ENCODE measurements at regions not wholly inside any gene's neighbourhood (a gene's known extent, or its start where the extent isn't known, plus 50 kb on each side); places are given as distances from the start of the nearest gene placed in this dataset.

GRCh38 chr22:47231759-47232158 is 469.3 kb downstream of the TBC1D22A start:
- Histone ChIP-seq H3K27ac (ENCODE audit: low read depth) (no peak overlapping the region), H3K4me3 (no peak overlapping the region), H3F3A (replicated peaks; ENCODE audit: low read depth) (no peaks in the 10 kb centered on the region), H3K4me1 (ENCODE audit: insufficient read depth) (no peaks in the 10 kb centered on the region), H3K36me3 (ENCODE audit: insufficient read depth) (no peaks in the 10 kb centered on the region; the same call in 1 of the 2 replicates), H3K9me2 (ENCODE audit: insufficient read depth) (no peaks in the 10 kb centered on the region), H3K79me2 (replicated peaks; ENCODE audit: insufficient read depth) (no peaks in the 10 kb centered on the region), H2AFZ (no peak overlapping the region), H3K4me2 (no peak overlapping the region), H4K20me1 (replicated peaks; ENCODE audit: insufficient read depth) (no peaks in the 10 kb centered on the region), H3K27me3 (ENCODE audit: insufficient read depth) (no peaks in the 10 kb centered on the region)
- no peak overlapping the region for H3K4me3 Mint-ChIP-seq
- no peak for ATAC-seq
- DNase-seq (ENCODE audit: low spot score) = no peak
- no peak overlapping the region for H3K27ac Mint-ChIP-seq
- H3K9me3 Mint-ChIP-seq = peaks cover 27% of the 10 kb centered on the region
- peaks cover 23% of the 10 kb centered on the region for H3K36me3 Mint-ChIP-seq (ENCODE audit: low read depth)
- no peak for TF ChIP-seq REST (IDR thresholded peaks at IDR 0.05; ENCODE audit: unreplicated experiment)
- TF ChIP-seq CTCF (conservative IDR thresholded peaks at IDR 0.05; ENCODE audit: low read depth in 2 of 2) = no peak
- TF ChIP-seq ZNF331 (CRISPR knock-in tag; IDR thresholded peaks at IDR 0.05; ENCODE audit: low read depth) = no peak
- TF ChIP-seq NANOG (IDR thresholded peaks at IDR 0.05; ENCODE audit: borderline replicate concordance) = no peak
- no peak for TF ChIP-seq ETS1 (IDR thresholded peaks at IDR 0.05)
- no peak for TF ChIP-seq EZH2 (IDR thresholded peaks at IDR 0.05; ENCODE audit: low read depth, unreplicated experiment)
- TF ChIP-seq ZNF462 (CRISPR knock-in tag; IDR thresholded peaks at IDR 0.05) = no peak
- TF ChIP-seq EZH2phosphoT487 (IDR thresholded peaks at IDR 0.05; ENCODE audit: unreplicated experiment) = no peak
- TF ChIP-seq JUNB (IDR thresholded peaks at IDR 0.05; ENCODE audit: unreplicated experiment) = no peak
- no peak for TF ChIP-seq POLR2AphosphoS5 (IDR thresholded peaks at IDR 0.05; ENCODE audit: low read depth)
- no peak for TF ChIP-seq ZNF114 (CRISPR knock-in tag; IDR thresholded peaks at IDR 0.05)
- TF ChIP-seq STAT1 (IDR thresholded peaks at IDR 0.05; ENCODE audit: unreplicated experiment) = no peak
- TF ChIP-seq CREB1 (CRISPR knock-in tag; IDR thresholded peaks at IDR 0.05; ENCODE audit: low read depth) = no peak
- no peaks in the 10 kb centered on the region for H3K4me1 Mint-ChIP-seq
- H3K27me3 Mint-ChIP-seq (ENCODE audit: insufficient read depth, low read depth, poor library complexity) = peaks cover 7% of the 10 kb centered on the region

All from GM23338 (cell line).